MM.1S (cell line): ENCODE measurements at regions not wholly inside any gene's neighbourhood (a gene's known extent, or its start where the extent isn't known, plus 50 kb on each side); places are given as distances from the start of the nearest gene placed in this dataset.

ENCODE experiments used
- EZH2phosphoT487 ChIP-seq: fragments of 300-600 bp; sonication (generic); IDR thresholded peaks from 2 replicates; pipeline ENCODE4 v1.6.1; 2018; ENCODE audit warnings: antibody characterized with exemption, low read length
- TF ChIP-seq, protein P1 (sequence below): fragments of 300-600 bp; sonication (generic); IDR thresholded peaks from 2 replicates; pipeline ENCODE4 v1.5.1; 2016; ENCODE audit warnings: antibody characterized with exemption, low read length, mixed read lengths

DNA sequence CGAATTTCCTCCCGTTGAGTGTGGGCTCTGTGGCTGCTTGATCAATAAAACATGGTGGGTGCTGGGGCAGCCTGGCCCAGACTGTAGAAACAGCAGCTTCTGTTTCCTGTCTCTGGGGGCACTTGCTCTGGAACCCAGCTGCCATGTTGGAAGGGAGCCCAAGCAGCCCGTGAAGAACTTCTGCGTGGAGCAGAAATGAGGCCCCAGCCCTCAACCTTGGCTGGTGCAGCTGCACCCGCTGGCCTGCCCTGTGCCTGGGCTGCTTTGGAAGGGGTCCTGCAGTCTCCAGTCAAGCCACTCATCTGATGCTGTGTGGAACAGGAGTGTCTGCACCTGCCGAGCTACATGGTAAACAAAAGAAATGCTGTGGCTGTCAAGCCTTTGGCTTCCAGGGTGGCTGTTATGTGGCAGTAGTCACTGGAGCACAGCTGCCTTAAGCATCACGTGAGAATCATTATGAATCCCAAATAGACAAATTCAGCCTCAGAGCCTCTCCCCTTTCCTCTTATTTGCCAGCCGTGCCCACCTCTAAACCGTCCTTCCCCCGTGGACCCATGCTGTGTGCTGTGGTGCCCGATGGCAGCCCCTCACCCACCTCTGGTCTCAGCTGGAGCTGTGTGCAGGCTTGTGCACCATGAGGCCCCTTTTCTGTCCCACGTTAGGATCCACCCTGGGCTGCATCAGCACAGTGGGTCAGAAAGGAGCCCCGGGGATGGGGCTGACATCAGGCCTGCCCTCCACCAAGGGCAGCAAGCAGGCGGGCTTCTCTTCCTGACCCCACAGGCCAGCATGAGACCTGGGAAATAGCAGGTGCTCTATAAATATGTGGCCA, 134.0 kb upstream of the HDAC4 start:
- TF ChIP-seq, protein P1, sequence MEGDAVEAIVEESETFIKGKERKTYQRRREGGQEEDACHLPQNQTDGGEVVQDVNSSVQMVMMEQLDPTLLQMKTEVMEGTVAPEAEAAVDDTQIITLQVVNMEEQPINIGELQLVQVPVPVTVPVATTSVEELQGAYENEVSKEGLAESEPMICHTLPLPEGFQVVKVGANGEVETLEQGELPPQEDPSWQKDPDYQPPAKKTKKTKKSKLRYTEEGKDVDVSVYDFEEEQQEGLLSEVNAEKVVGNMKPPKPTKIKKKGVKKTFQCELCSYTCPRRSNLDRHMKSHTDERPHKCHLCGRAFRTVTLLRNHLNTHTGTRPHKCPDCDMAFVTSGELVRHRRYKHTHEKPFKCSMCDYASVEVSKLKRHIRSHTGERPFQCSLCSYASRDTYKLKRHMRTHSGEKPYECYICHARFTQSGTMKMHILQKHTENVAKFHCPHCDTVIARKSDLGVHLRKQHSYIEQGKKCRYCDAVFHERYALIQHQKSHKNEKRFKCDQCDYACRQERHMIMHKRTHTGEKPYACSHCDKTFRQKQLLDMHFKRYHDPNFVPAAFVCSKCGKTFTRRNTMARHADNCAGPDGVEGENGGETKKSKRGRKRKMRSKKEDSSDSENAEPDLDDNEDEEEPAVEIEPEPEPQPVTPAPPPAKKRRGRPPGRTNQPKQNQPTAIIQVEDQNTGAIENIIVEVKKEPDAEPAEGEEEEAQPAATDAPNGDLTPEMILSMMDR: no peak
- no peak for TF ChIP-seq EZH2phosphoT487
